Fibroblast of lung (primary cell): ENCODE measurements at regions not wholly inside any gene's neighbourhood (a gene's known extent, or its start where the extent isn't known, plus 50 kb on each side); places are given as distances from the start of the nearest gene placed in this dataset.

ENCODE experiments used
- EZH2 ChIP-seq: IDR thresholded peaks from 2 replicates; pipeline ENCODE4 v1.5.1; 2012; ENCODE audit warnings: low read length, control low read depth, mild to moderate bottlenecking; ENCODE audit errors: missing control alignments
- TF ChIP-seq, protein P1 (sequence below), 2 donors: IDR thresholded peaks in 1 of 2; conservative IDR thresholded peaks in 1 of 2; 1 replicate in 1 of 2; 2 replicates in 1 of 2; pipeline ENCODE4 v1.5.1; 2011 to 2012; ENCODE audit warnings: low read length in 2 of 2, control low read depth in 1 of 2, inconsistent platforms in 1 of 2, low read depth in 1 of 2, mild to moderate bottlenecking in 1 of 2

- TF ChIP-seq, protein P1, sequence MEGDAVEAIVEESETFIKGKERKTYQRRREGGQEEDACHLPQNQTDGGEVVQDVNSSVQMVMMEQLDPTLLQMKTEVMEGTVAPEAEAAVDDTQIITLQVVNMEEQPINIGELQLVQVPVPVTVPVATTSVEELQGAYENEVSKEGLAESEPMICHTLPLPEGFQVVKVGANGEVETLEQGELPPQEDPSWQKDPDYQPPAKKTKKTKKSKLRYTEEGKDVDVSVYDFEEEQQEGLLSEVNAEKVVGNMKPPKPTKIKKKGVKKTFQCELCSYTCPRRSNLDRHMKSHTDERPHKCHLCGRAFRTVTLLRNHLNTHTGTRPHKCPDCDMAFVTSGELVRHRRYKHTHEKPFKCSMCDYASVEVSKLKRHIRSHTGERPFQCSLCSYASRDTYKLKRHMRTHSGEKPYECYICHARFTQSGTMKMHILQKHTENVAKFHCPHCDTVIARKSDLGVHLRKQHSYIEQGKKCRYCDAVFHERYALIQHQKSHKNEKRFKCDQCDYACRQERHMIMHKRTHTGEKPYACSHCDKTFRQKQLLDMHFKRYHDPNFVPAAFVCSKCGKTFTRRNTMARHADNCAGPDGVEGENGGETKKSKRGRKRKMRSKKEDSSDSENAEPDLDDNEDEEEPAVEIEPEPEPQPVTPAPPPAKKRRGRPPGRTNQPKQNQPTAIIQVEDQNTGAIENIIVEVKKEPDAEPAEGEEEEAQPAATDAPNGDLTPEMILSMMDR (conservative IDR thresholded peaks at IDR 0.05 in 1 of 2, IDR thresholded peaks at IDR 0.05 in 1 of 2; ENCODE audit: low read depth in 1 of 2, low read length in 2 of 2): no peak
- no peak for TF ChIP-seq EZH2
These were observed 188.3 kb upstream of the SLC39A10 start for GRCh38 chr2:195468771-195469170.
